PC-3 (cell line): ENCODE measurements at regions not wholly inside any gene's neighbourhood (a gene's known extent, or its start where the extent isn't known, plus 50 kb on each side); places are given as distances from the start of the nearest gene placed in this dataset.
A peak's percentile ranks its signal among the peaks of the same experiment; 100 is the strongest.

Experiments
- ATAC-seq: fragments of 200-7000 bp; cut with Tn5 transposase; 2 replicates; pipeline ENCODE4 v1.9.1; 2020; ENCODE audit warnings: mild to moderate bottlenecking, moderate library complexity
- BruUV-seq: library from RNA; stranded (reverse); fragments of 400-500 nt; replicated peaks from 2 replicates; lab custom pipeline; 2021; lab: Mats Ljungman, UMichigan
- CTCF ChIA-PET: fragments of 300-600 bp; sonication (Branson Sonifier 250); formaldehyde crosslinking; loops from one replicate; lab custom pipeline; 2022; ENCODE audit warnings: antibody characterized with exemption; lab: Charles Lee
- POLR2A ChIA-PET: fragments of 300-600 bp; sonication (Branson Sonifier 250); formaldehyde crosslinking; loops from one replicate; lab custom pipeline; 2022; ENCODE audit warnings: antibody characterized with exemption; ENCODE audit not compliant: unreplicated experiment; lab: Charles Lee
- DNase-seq: peaks from one replicate; pipeline ENCODE4 v3.0.0-alpha.2; 2015
- H2AFZ ChIP-seq: fragments of 300-600 bp; sonication (generic); 2 replicates; pipeline ENCODE4 v1.6.0; 2016; ENCODE audit warnings: antibody characterized with exemption, low read length
- H3F3A ChIP-seq: fragments of 300-600 bp; sonication (generic); one replicate; pipeline ENCODE4 v1.6.0; 2017; ENCODE audit warnings: antibody characterized with exemption, low read length, control low read depth, mild to moderate bottlenecking; ENCODE audit not compliant: unreplicated experiment
- H3K27ac ChIP-seq: fragments of 300-600 bp; sonication (generic); 2 replicates; pipeline ENCODE4 v1.5.1; 2016; ENCODE audit warnings: mild to moderate bottlenecking, low read length
- H3K27me3 ChIP-seq: fragments of 300-600 bp; sonication (generic); 2 replicates; pipeline ENCODE4 v1.6.1; 2016; ENCODE audit warnings: low read length, mixed read lengths
- H3K36me3 ChIP-seq: fragments of 300-600 bp; sonication (generic); 2 replicates; pipeline ENCODE4 v1.6.1; 2016; ENCODE audit warnings: low read depth, mixed run types, low read length, mixed read lengths
- H3K4me1 ChIP-seq: fragments of 300-600 bp; sonication (generic); 2 replicates; pipeline ENCODE4 v1.5.1; 2016; ENCODE audit warnings: low read length; ENCODE audit not compliant: insufficient read depth
- H3K4me2 ChIP-seq: fragments of 300-600 bp; sonication (generic); 2 replicates; pipeline ENCODE4 v1.6.0; 2016; ENCODE audit warnings: low read length
- H3K4me3 ChIP-seq: fragments of 300-600 bp; sonication (generic); 2 replicates; pipeline ENCODE4 v1.5.1; 2016; ENCODE audit warnings: mild to moderate bottlenecking, low read length, mixed read lengths
- H3K79me2 ChIP-seq: fragments of 300-600 bp; sonication (generic); 2 replicates; pipeline ENCODE4 v1.6.1; 2017; ENCODE audit warnings: low read length, mixed read lengths
- H3K9ac ChIP-seq: fragments of 300-600 bp; sonication (generic); 2 replicates; pipeline ENCODE4 v1.6.0; 2016; ENCODE audit warnings: mild to moderate bottlenecking, low read length
- H3K9me2 ChIP-seq: fragments of 300-600 bp; sonication (generic); replicated peaks from 2 replicates; pipeline ENCODE4 v1.6.1; 2016; ENCODE audit warnings: mixed run types, low read length, mixed read lengths
- H3K9me3 ChIP-seq: fragments of 300-600 bp; sonication (generic); 2 replicates; pipeline ENCODE4 v1.6.1; 2016; ENCODE audit warnings: low read length, mixed read lengths
- H4K20me1 ChIP-seq: fragments of 300-600 bp; sonication (generic); 2 replicates; pipeline ENCODE4 v1.6.1; 2016; ENCODE audit warnings: low read length, mixed read lengths
- EZH2 ChIP-seq: fragments of 300-600 bp; sonication (generic); IDR thresholded peaks from one replicate; pipeline ENCODE4 v1.6.1; 2017; ENCODE audit warnings: antibody characterized with exemption, mild to moderate bottlenecking, low read length; ENCODE audit not compliant: unreplicated experiment
- EZH2phosphoT487 ChIP-seq: fragments of 300-600 bp; sonication (generic); IDR thresholded peaks from 2 replicates; pipeline ENCODE4 v1.6.1; 2018; ENCODE audit warnings: mild to moderate bottlenecking, antibody characterized with exemption, low read length, borderline replicate concordance
- intact Hi-C: fragments of 100-400 bp; cut with micrococcal nuclease; formaldehyde crosslinking; loops from 2 replicates; pipeline ENCODE4 v1.9.0; 2023
- TF ChIP-seq, protein P1 (sequence below): fragments of 300-600 bp; sonication (generic); conservative IDR thresholded peaks from 2 replicates; pipeline ENCODE4 v1.5.1; 2017; ENCODE audit warnings: antibody characterized with exemption, low read depth, mild to moderate bottlenecking, low read length

DNA sequence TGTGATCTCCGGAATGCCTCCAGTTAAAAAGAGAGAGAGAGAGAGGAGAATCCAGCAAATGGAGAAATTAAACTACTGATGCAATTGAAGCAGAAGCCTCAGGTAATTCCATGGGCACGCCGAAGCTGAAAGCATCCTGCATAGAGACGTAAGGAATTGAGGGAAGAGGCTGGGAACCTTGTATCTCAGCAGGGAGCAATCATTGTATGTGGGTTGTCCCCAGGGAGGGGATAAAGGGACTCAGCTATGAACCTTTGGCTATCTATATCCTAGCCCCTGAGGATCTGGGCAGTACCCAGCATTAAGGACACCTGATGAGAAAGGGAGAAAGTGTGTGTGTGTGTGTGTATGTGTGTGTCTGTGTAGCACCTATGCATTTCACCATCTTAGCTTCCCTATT lies 95.8 kb upstream of the ATXN7L3B start:
- DNase-seq (no peak), ATAC-seq (no peak)
- Histone ChIP-seq H3K9me3 (no peaks in the 10 kb centered on the region), H3K36me3 (no peaks in the 10 kb centered on the region), H3K4me3 (no peak overlapping the region), H3K4me2 (no peak overlapping the region), H3K27me3 (0 out of 2 replicates have a peak, but pooled peaks cover 4% of the 10 kb centered on the region), H3K9me2 (no peaks in the 10 kb centered on the region), H3K79me2 (no peaks in the 10 kb centered on the region), H3K9ac (no peak overlapping the region), H3F3A (no peaks in the 10 kb centered on the region), H2AFZ (no peak overlapping the region), H3K4me1 (no peaks in the 10 kb centered on the region), H3K27ac (no peak overlapping the region), H4K20me1 (no peaks in the 10 kb centered on the region)
- intact Hi-C loops, result no loop called here
- TF ChIP-seq, protein P1, sequence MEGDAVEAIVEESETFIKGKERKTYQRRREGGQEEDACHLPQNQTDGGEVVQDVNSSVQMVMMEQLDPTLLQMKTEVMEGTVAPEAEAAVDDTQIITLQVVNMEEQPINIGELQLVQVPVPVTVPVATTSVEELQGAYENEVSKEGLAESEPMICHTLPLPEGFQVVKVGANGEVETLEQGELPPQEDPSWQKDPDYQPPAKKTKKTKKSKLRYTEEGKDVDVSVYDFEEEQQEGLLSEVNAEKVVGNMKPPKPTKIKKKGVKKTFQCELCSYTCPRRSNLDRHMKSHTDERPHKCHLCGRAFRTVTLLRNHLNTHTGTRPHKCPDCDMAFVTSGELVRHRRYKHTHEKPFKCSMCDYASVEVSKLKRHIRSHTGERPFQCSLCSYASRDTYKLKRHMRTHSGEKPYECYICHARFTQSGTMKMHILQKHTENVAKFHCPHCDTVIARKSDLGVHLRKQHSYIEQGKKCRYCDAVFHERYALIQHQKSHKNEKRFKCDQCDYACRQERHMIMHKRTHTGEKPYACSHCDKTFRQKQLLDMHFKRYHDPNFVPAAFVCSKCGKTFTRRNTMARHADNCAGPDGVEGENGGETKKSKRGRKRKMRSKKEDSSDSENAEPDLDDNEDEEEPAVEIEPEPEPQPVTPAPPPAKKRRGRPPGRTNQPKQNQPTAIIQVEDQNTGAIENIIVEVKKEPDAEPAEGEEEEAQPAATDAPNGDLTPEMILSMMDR, result no peak
- TF ChIP-seq EZH2 (no peak), EZH2phosphoT487 (no peak)
- no TSS peak for BruUV-seq
- ChIA-PET CTCF (no interaction called here), POLR2A (no interaction called here)

DNA sequence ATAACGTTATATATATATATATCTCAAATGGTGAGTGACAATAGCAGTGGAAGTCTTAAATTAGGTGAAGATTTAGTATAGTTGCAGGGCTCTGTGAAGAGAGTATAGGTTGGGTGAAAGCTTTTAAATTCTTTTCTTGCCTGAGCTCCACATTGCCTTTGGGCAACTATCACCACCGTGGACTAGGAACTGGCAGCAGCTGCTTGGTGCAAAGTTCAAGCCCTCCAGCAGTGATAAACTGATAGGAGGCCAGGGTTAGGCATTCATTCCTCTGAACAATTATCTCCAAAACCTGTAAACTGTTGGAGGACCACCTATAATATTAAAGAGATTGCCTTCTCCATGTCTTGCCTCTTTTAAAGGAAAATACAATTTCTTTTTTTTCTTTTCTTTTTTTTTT lies 91.2 kb upstream of the ATXN7L3B start:
- CTCF ChIA-PET, result no interaction called here
- no peak overlapping the region for H3K4me2 ChIP-seq
- no peaks in the 10 kb centered on the region for H3K79me2 ChIP-seq
- no peaks in the 10 kb centered on the region for H3K36me3 ChIP-seq
- DNase-seq (no peak), ATAC-seq (no peak)
- POLR2A ChIA-PET, result no interaction called here
- intact Hi-C loops, result no loop called here
- H3K27me3 ChIP-seq, result 0 out of 2 replicates have a peak, but pooled peaks cover 4% of the 10 kb centered on the region
- H3K9me3 ChIP-seq, result no peaks in the 10 kb centered on the region
- no peaks in the 10 kb centered on the region for H3F3A ChIP-seq
- no TSS peak for BruUV-seq
- H3K27ac ChIP-seq, result no peak overlapping the region
- H3K4me1 ChIP-seq, result no peaks in the 10 kb centered on the region
- H4K20me1 ChIP-seq, result no peaks in the 10 kb centered on the region
- no peak overlapping the region for H3K9ac ChIP-seq
- H3K4me3 ChIP-seq, result no peak overlapping the region
- no peak overlapping the region for H2AFZ ChIP-seq
- H3K9me2 ChIP-seq, result no peaks in the 10 kb centered on the region
- no peak for TF ChIP-seq EZH2phosphoT487
- TF ChIP-seq EZH2, result no peak
- TF ChIP-seq, protein P1, result no peak

DNA sequence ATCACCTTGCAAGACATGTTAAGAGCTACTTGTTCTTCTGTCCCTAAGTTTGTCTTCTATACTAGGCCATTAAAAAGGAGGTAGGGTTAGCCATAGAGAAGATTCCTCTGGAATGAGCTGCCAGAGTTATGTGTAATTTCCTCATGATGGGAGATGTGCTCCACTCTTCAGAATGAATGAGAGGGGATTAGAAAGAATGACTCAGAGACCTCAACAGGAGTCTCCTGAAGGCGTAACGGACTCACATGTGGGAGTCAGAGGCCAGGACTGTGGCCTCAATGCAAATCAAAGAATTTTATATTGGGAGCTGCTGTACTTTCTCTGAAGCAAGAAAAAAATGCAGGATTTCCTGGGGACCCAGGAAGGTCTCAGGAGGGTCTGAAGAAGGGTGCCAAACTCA lies 87.8 kb upstream of the ATXN7L3B start:
- peak; percentile 59 for ATAC-seq
- TF ChIP-seq EZH2phosphoT487 (no peak), EZH2 (no peak)
- TF ChIP-seq, protein P1, result no peak
- no peaks in the 10 kb centered on the region for H3K27me3 ChIP-seq
- no peak overlapping the region for H3K9ac ChIP-seq
- no peaks in the 10 kb centered on the region for H3K79me2 ChIP-seq
- no peaks in the 10 kb centered on the region for H3K9me2 ChIP-seq
- no peak overlapping the region for H3K4me2 ChIP-seq
- DNase-seq, result peak; percentile 60
- H3K4me3 ChIP-seq, result no peak overlapping the region
- no peak overlapping the region for H3K27ac ChIP-seq
- no peaks in the 10 kb centered on the region for H3K36me3 ChIP-seq
- CTCF ChIA-PET, result no interaction called here
- no peaks in the 10 kb centered on the region for H3K4me1 ChIP-seq
- H2AFZ ChIP-seq, result no peak overlapping the region
- no TSS peak for BruUV-seq
- no peaks in the 10 kb centered on the region for H3K9me3 ChIP-seq
- H3F3A ChIP-seq, result no peaks in the 10 kb centered on the region
- intact Hi-C loops, result no loop called here
- POLR2A ChIA-PET, result no interaction called here
- no peaks in the 10 kb centered on the region for H4K20me1 ChIP-seq
